ENCODE measurements at regions not wholly inside any gene's neighbourhood (a gene's known extent, or its start where the extent isn't known, plus 50 kb on each side); places are given as distances from the start of the nearest gene placed in this dataset.
"Not testable (repeated sequence)": the region's sequence is repeated elsewhere in the genome, so short reads cannot be mapped to it uniquely, and the experiment has no call there.

GRCh38 chr1:172820475-172821158 lies 161.7 kb downstream of the FASLG start:
- DNase-seq (ENCODE audit: low read depth, low spot score): no peak
- in situ Hi-C loops (cut with HindIII; ENCODE audit: low pct_unique_long_range_greater_than_20kb, low sequenced_read_pairs): no loop called here

- DNase-seq (ENCODE audit: low read depth, low spot score): peak; percentile 15
- in situ Hi-C loops (cut with HindIII; ENCODE audit: low pct_unique_long_range_greater_than_20kb, low sequenced_read_pairs): no loop called here
Measured at GRCh38 chr1:172821609-172822274, 162.8 kb downstream of the FASLG start.

- no peak for DNase-seq (ENCODE audit: low read depth, low spot score)
- in situ Hi-C loops (cut with HindIII; ENCODE audit: low pct_unique_long_range_greater_than_20kb, low sequenced_read_pairs): no loop called here
Measured at GRCh38 chr1:172822886-172823285, 164.0 kb downstream of the FASLG start.

GRCh38 chr1:172823534-172823933 lies 164.6 kb downstream of the FASLG start:
- peak; percentile 3 for DNase-seq (ENCODE audit: low read depth, low spot score)
- in situ Hi-C loops (cut with HindIII; ENCODE audit: low pct_unique_long_range_greater_than_20kb, low sequenced_read_pairs): no loop called here

- DNase-seq (ENCODE audit: low read depth, low spot score): no peak
- in situ Hi-C loops (cut with HindIII; ENCODE audit: low pct_unique_long_range_greater_than_20kb, low sequenced_read_pairs): no loop called here
Measured at GRCh38 chr1:172824209-172824608, 165.3 kb downstream of the FASLG start.

- peak; percentile 89 for DNase-seq (ENCODE audit: low read depth, low spot score)
- in situ Hi-C loops (cut with HindIII; ENCODE audit: low pct_unique_long_range_greater_than_20kb, low sequenced_read_pairs): no loop called here
Measured at GRCh38 chr1:172826096-172826741, 167.3 kb downstream of the FASLG start.

GRCh38 chr1:172827301-172827700 lies 168.4 kb downstream of the FASLG start:
- DNase-seq (ENCODE audit: low read depth, low spot score): no peak
- in situ Hi-C loops (cut with HindIII; ENCODE audit: low pct_unique_long_range_greater_than_20kb, low sequenced_read_pairs): no loop called here

GRCh38 chr1:172827841-172828240 lies 168.9 kb downstream of the FASLG start:
- in situ Hi-C loops (cut with HindIII; ENCODE audit: low pct_unique_long_range_greater_than_20kb, low sequenced_read_pairs): no loop called here
- no peak for DNase-seq (ENCODE audit: low read depth, low spot score)

- in situ Hi-C loops (cut with HindIII; ENCODE audit: low pct_unique_long_range_greater_than_20kb, low sequenced_read_pairs): no loop called here
- no peak for DNase-seq (ENCODE audit: low read depth, low spot score)
Measured at GRCh38 chr1:172832006-172832725, 173.3 kb downstream of the FASLG start.

GRCh38 chr1:172833954-172834353 lies 175.1 kb downstream of the FASLG start:
- in situ Hi-C loops (cut with HindIII; ENCODE audit: low pct_unique_long_range_greater_than_20kb, low sequenced_read_pairs): no loop called here
- DNase-seq (ENCODE audit: low read depth, low spot score): no peak

- DNase-seq (ENCODE audit: low read depth, low spot score): no peak
- in situ Hi-C loops (cut with HindIII; ENCODE audit: low pct_unique_long_range_greater_than_20kb, low sequenced_read_pairs): no loop called here
Measured at GRCh38 chr1:172834609-172835008, 175.7 kb downstream of the FASLG start.

GRCh38 chr1:172835834-172836233 lies 176.9 kb downstream of the FASLG start:
- DNase-seq (ENCODE audit: low read depth, low spot score): no peak
- in situ Hi-C loops (cut with HindIII; ENCODE audit: low pct_unique_long_range_greater_than_20kb, low sequenced_read_pairs): no loop called here

- in situ Hi-C loops (cut with HindIII; ENCODE audit: low pct_unique_long_range_greater_than_20kb, low sequenced_read_pairs): no loop called here
- no peak for DNase-seq (ENCODE audit: low read depth, low spot score)
Measured at GRCh38 chr1:172837816-172838679, 179.1 kb downstream of the FASLG start.

- in situ Hi-C loops (cut with HindIII; ENCODE audit: low pct_unique_long_range_greater_than_20kb, low sequenced_read_pairs): no loop called here
Measured at GRCh38 chr1:172838680-172839313, 179.9 kb downstream of the FASLG start.

GRCh38 chr1:172839639-172840038 lies 180.7 kb downstream of the FASLG start:
- in situ Hi-C loops (cut with HindIII; ENCODE audit: low pct_unique_long_range_greater_than_20kb, low sequenced_read_pairs); DNase-seq (ENCODE audit: low read depth, low spot score): not testable (repeated sequence)

More at GRCh38 chr1:172838680-172839313, 179.9 kb downstream of the FASLG start:
- DNase-seq (ENCODE audit: low read depth, low spot score): no peak

GRCh38 chr1:172843444-172843843 lies 184.5 kb downstream of the FASLG start:
- DNase-seq (ENCODE audit: low read depth, low spot score): no peak

GRCh38 chr1:172845371-172845770 lies 186.5 kb downstream of the FASLG start:
- no peak for DNase-seq (ENCODE audit: low read depth, low spot score)
- in situ Hi-C loops (cut with HindIII; ENCODE audit: low pct_unique_long_range_greater_than_20kb, low sequenced_read_pairs): no loop called here

More at GRCh38 chr1:172843444-172843843, 184.5 kb downstream of the FASLG start:
- in situ Hi-C loops (cut with HindIII; ENCODE audit: low pct_unique_long_range_greater_than_20kb, low sequenced_read_pairs): no loop called here
